GM23338 (cell line): ENCODE measurements at regions not wholly inside any gene's neighbourhood (a gene's known extent, or its start where the extent isn't known, plus 50 kb on each side); places are given as distances from the start of the nearest gene placed in this dataset.

Source experiments
- ATAC-seq: fragments of 200-7000 bp; cut with Tn5 transposase; 3 replicates; pipeline ENCODE4 v1.9.1; 2020
- DNase-seq: peaks from one replicate; pipeline ENCODE4 v3.0.0-alpha.2; 2015; ENCODE audit warnings: low spot score
- H2AFZ ChIP-seq: fragments of 200-600 bp; sonication (generic); 2 replicates; pipeline ENCODE4 v1.8.0; 2016; ENCODE audit warnings: antibody characterized with exemption, mild to moderate bottlenecking, moderate library complexity
- H3F3A ChIP-seq: fragments of 200-600 bp; sonication (generic); replicated peaks from 2 replicates; pipeline ENCODE4 v1.8.0; 2017; ENCODE audit warnings: antibody characterized with exemption, mixed run types, low read depth
- H3K27ac ChIP-seq: fragments of 200-600 bp; sonication (generic); 2 replicates; pipeline ENCODE4 v1.6.1; 2016; ENCODE audit warnings: low read depth
- H3K27me3 ChIP-seq: fragments of 200-600 bp; sonication (generic); 2 replicates; pipeline ENCODE4 v1.8.0; 2016; ENCODE audit warnings: mild to moderate bottlenecking, mixed run types, moderate library complexity; ENCODE audit not compliant: insufficient read depth
- H3K36me3 ChIP-seq: fragments of 200-600 bp; sonication (generic); 2 replicates; pipeline ENCODE4 v1.8.0; 2016; ENCODE audit warnings: mild to moderate bottlenecking; ENCODE audit not compliant: insufficient read depth
- H3K4me1 ChIP-seq: fragments of 200-600 bp; sonication (generic); 2 replicates; pipeline ENCODE4 v1.8.0; 2016; ENCODE audit warnings: mild to moderate bottlenecking, moderate library complexity; ENCODE audit not compliant: insufficient read depth
- H3K4me2 ChIP-seq: fragments of 200-600 bp; sonication (generic); 2 replicates; pipeline ENCODE4 v1.7.1; 2017; ENCODE audit warnings: mixed run types
- H3K4me3 ChIP-seq: fragments of 200-600 bp; sonication (generic); 2 replicates; pipeline ENCODE4 v1.6.1; 2016; ENCODE audit warnings: mixed run types
- H3K79me2 ChIP-seq: fragments of 200-600 bp; sonication (generic); replicated peaks from 2 replicates; pipeline ENCODE4 v1.8.0; 2017; ENCODE audit warnings: mild to moderate bottlenecking; ENCODE audit not compliant: insufficient read depth
- H3K9me2 ChIP-seq: fragments of 200-600 bp; sonication (generic); 2 replicates; pipeline ENCODE4 v1.8.0; 2017; ENCODE audit not compliant: insufficient read depth
- H4K20me1 ChIP-seq: fragments of 200-600 bp; sonication (generic); replicated peaks from 2 replicates; pipeline ENCODE4 v1.8.0; 2017; ENCODE audit warnings: mild to moderate bottlenecking; ENCODE audit not compliant: insufficient read depth
- H3K27ac Mint-ChIP-seq: 2 replicates; pipeline ENCODE4 v1.8.0; 2020; ENCODE audit warnings: inconsistent platforms, mild to moderate bottlenecking, moderate library complexity, mixed read lengths
- H3K27me3 Mint-ChIP-seq: 3 replicates; pipeline ENCODE4 v1.8.0; 2022; ENCODE audit warnings: low read depth, mild to moderate bottlenecking, moderate library complexity, mixed read lengths, inconsistent platforms; ENCODE audit not compliant: insufficient read depth, poor library complexity
- H3K36me3 Mint-ChIP-seq: 3 replicates; pipeline ENCODE4 v1.8.0; 2021; ENCODE audit warnings: low read depth, mild to moderate bottlenecking, inconsistent platforms, moderate library complexity, mixed read lengths
- H3K4me1 Mint-ChIP-seq: 3 replicates; pipeline ENCODE4 v1.8.0; 2020; ENCODE audit warnings: mild to moderate bottlenecking, inconsistent platforms, mixed read lengths
- H3K4me3 Mint-ChIP-seq: 3 replicates; pipeline ENCODE4 v1.8.0; 2021; ENCODE audit warnings: moderate library complexity, mild to moderate bottlenecking, inconsistent platforms, mixed read lengths
- H3K9me3 Mint-ChIP-seq: 3 replicates; pipeline ENCODE4 v1.8.0; 2020; ENCODE audit warnings: moderate library complexity, mild to moderate bottlenecking, inconsistent platforms, mixed read lengths
- CREB1 ChIP-seq: fragments of 250-450 bp; sonication (Bioruptor Pico); IDR thresholded peaks from 2 replicates; pipeline ENCODE4 v1.5.0; 2020; ENCODE audit warnings: low read depth, mild to moderate bottlenecking, moderate library complexity
- CTCF ChIP-seq, 2 experiments: fragments of 200-600 bp in 1 of 2; sonication (generic) in 1 of 2; conservative IDR thresholded peaks; 2 replicates each; pipeline versions ENCODE4 v1.5.1 to v1.6.1; 2016 to 2017; ENCODE audit warnings: antibody characterized with exemption in 2 of 2, low read depth in 2 of 2, mild to moderate bottlenecking in 2 of 2, moderate library complexity in 1 of 2
- ETS1 ChIP-seq: IDR thresholded peaks from 2 replicates; pipeline ENCODE4 v1.6.1; 2016; ENCODE audit warnings: antibody characterized with exemption
- EZH2 ChIP-seq: fragments of 200-600 bp; sonication (generic); IDR thresholded peaks from one replicate; pipeline ENCODE4 v1.8.0; 2017; ENCODE audit warnings: antibody characterized with exemption, mild to moderate bottlenecking, low read depth; ENCODE audit not compliant: unreplicated experiment
- EZH2phosphoT487 ChIP-seq: fragments of 200-600 bp; sonication (generic); IDR thresholded peaks from one replicate; pipeline ENCODE4 v1.8.1; 2018; ENCODE audit warnings: antibody characterized with exemption; ENCODE audit not compliant: unreplicated experiment
- JUNB ChIP-seq: IDR thresholded peaks from one replicate; pipeline ENCODE4 v1.6.1; 2016; ENCODE audit warnings: antibody characterized with exemption; ENCODE audit not compliant: unreplicated experiment
- NANOG ChIP-seq: IDR thresholded peaks from 2 replicates; pipeline ENCODE4 v1.6.1; 2016; ENCODE audit warnings: antibody characterized with exemption, borderline replicate concordance
- POLR2AphosphoS5 ChIP-seq: IDR thresholded peaks from 2 replicates; pipeline ENCODE4 v1.6.1; 2016; ENCODE audit warnings: antibody characterized with exemption, low read depth
- REST ChIP-seq: IDR thresholded peaks from one replicate; pipeline ENCODE4 v1.6.1; 2018; ENCODE audit warnings: antibody characterized with exemption; ENCODE audit not compliant: unreplicated experiment
- STAT1 ChIP-seq: IDR thresholded peaks from one replicate; pipeline ENCODE4 v1.6.1; 2016; ENCODE audit warnings: antibody characterized with exemption; ENCODE audit not compliant: unreplicated experiment
- ZNF114 ChIP-seq: fragments of 250-450 bp; sonication (Bioruptor Pico); IDR thresholded peaks from 2 replicates; pipeline ENCODE4 v1.5.0; 2020; ENCODE audit warnings: mild to moderate bottlenecking, moderate library complexity
- ZNF331 ChIP-seq: fragments of 250-450 bp; sonication (Bioruptor Pico); IDR thresholded peaks from 2 replicates; pipeline ENCODE4 v1.5.0; 2020; ENCODE audit warnings: low read depth, mild to moderate bottlenecking, moderate library complexity
- ZNF462 ChIP-seq: fragments of 250-450 bp; sonication (Bioruptor Pico); IDR thresholded peaks from 2 replicates; pipeline ENCODE4 v1.5.0; 2020; ENCODE audit warnings: mild to moderate bottlenecking, moderate library complexity

GRCh38 chr12:86484473-86484872 lies 228.3 kb upstream of the MGAT4C start:
- DNase-seq, result no peak
- no peak overlapping the region for H3K27ac Mint-ChIP-seq
- no peaks in the 10 kb centered on the region for H3K9me2 ChIP-seq
- H3K27me3 Mint-ChIP-seq, result peaks cover 2% of the 10 kb centered on the region
- H3K36me3 Mint-ChIP-seq, result peaks cover 7% of the 10 kb centered on the region; the same call in 2 of the 3 replicates
- no peaks in the 10 kb centered on the region for H3K36me3 ChIP-seq
- no peaks in the 10 kb centered on the region for H4K20me1 ChIP-seq
- no peak for TF ChIP-seq ETS1
- no peak for TF ChIP-seq ZNF331 (CRISPR knock-in tag)
- no peak for TF ChIP-seq CREB1 (CRISPR knock-in tag)
- TF ChIP-seq CTCF (conservative IDR thresholded peaks at IDR 0.05; ENCODE audit: low read depth in 2 of 2), result no peak
- no peak for TF ChIP-seq ZNF462 (CRISPR knock-in tag)
- no peak for TF ChIP-seq EZH2
- TF ChIP-seq POLR2AphosphoS5, result no peak
- no peak for TF ChIP-seq NANOG
- TF ChIP-seq STAT1, result no peak
- no peak for TF ChIP-seq REST
- TF ChIP-seq ZNF114 (CRISPR knock-in tag), result no peak
- TF ChIP-seq EZH2phosphoT487, result no peak
- no peak for TF ChIP-seq JUNB
- peaks cover 7% of the 10 kb centered on the region; the same call in 2 of the 3 replicates for H3K9me3 Mint-ChIP-seq
- H3K27ac ChIP-seq, result no peak overlapping the region
- H3K4me1 ChIP-seq, result peaks cover 5% of the 10 kb centered on the region; the same call in 1 of the 2 replicates
- H2AFZ ChIP-seq, result 0 out of 2 replicates have a peak overlapping the region, but pooled peaks have one; percentile 12
- H3F3A ChIP-seq, result no peaks in the 10 kb centered on the region
- H3K4me1 Mint-ChIP-seq, result peaks cover 8% of the 10 kb centered on the region; the same call in 2 of the 3 replicates
- H3K27me3 ChIP-seq, result no peaks in the 10 kb centered on the region
- no peak; the same call in 1 of the 3 replicates for ATAC-seq
- H3K4me3 Mint-ChIP-seq, result no peak overlapping the region
- H3K4me3 ChIP-seq, result no peak overlapping the region
- H3K79me2 ChIP-seq, result no peaks in the 10 kb centered on the region
- H3K4me2 ChIP-seq, result peak overlapping the region; percentile 67
